HCT116 (cell line): ENCODE measurements at regions not wholly inside any gene's neighbourhood (a gene's known extent, or its start where the extent isn't known, plus 50 kb on each side); places are given as distances from the start of the nearest gene placed in this dataset.

Experiments
- ATAC-seq: fragments of 200-7000 bp; cut with Tn5 transposase; 2 replicates; pipeline ENCODE4 v1.9.1; 2020; ENCODE audit warnings: mild to moderate bottlenecking, moderate library complexity
- BruUV-seq: library from RNA; stranded (reverse); fragments of 400-500 nt; replicated peaks from 2 replicates; lab custom pipeline; 2021; lab: Mats Ljungman, UMichigan
- CTCF ChIA-PET: fragments of 300-600 bp; sonication (Branson Sonifier 250); formaldehyde crosslinking; loops from one replicate; lab custom pipeline; 2021; ENCODE audit warnings: antibody characterized with exemption; lab: Charles Lee
- POLR2A ChIA-PET: fragments of 300-600, 350-600 bp; sonication (Branson Sonifier 250); formaldehyde crosslinking; loops from one replicate; lab custom pipeline; 2021; ENCODE audit warnings: antibody characterized with exemption; lab: Charles Lee
- RAD21 ChIA-PET, 2 experiments: fragments of 300-600 bp; sonication (Branson Sonifier 250); formaldehyde crosslinking; loops; one replicate each; lab custom pipeline; 2023; ENCODE audit warnings: low total read pairs in 2 of 2; ENCODE audit not compliant: uncharacterized antibody in 2 of 2, unreplicated experiment in 2 of 2, low non-redundant PET in 1 of 2; lab: Charles Lee
- DNase-seq: peaks from one replicate; pipeline ENCODE4 v3.0.0-alpha.2; 2010; ENCODE audit warnings: low read depth, low spot score
- H2AFZ ChIP-seq: fragments of 200-600 bp; shearing (Covaris generic), sonication (generic); 2 replicates; pipeline ENCODE4 v1.6.1; 2017; ENCODE audit warnings: low read depth, mixed run types, mixed read lengths, antibody characterized with exemption, low read length; ENCODE audit not compliant: poor library complexity, severe bottlenecking
- H3K27ac ChIP-seq: 2 replicates; pipeline ENCODE4 v1.5.1; 2012; ENCODE audit warnings: low read depth, low read length
- H3K27me3 ChIP-seq: fragments of 200-600 bp; sonication (generic); 2 replicates; pipeline ENCODE4 v1.6.1; 2016; ENCODE audit warnings: mixed run types, low read length, mixed read lengths; ENCODE audit not compliant: insufficient read depth
- H3K36me3 ChIP-seq, 2 experiments: fragments of 200-500 bp in 1 of 2; fragments of 200-600 bp in 1 of 2; sonication (Bioruptor generic) in 1 of 2; sonication (generic) in 1 of 2; 2 replicates each; pipeline versions ENCODE4 v1.5.1 to v1.6.1; 2014 to 2016; ENCODE audit warnings: low read length in 2 of 2, inconsistent platforms in 1 of 2, mixed read lengths in 1 of 2, mixed run types in 1 of 2; ENCODE audit not compliant: insufficient read depth in 2 of 2, control insufficient read depth in 1 of 2
- H3K4me1 ChIP-seq, 2 experiments: fragments of 200-600 bp in 1 of 2; sonication (generic) in 1 of 2; 2 replicates each; pipeline versions ENCODE4 v1.5.1 to v1.6.1; 2012 to 2017; ENCODE audit warnings: low read length in 2 of 2, inconsistent platforms in 1 of 2, mild to moderate bottlenecking in 1 of 2, mixed read lengths in 1 of 2, mixed run types in 1 of 2, moderate library complexity in 1 of 2; ENCODE audit not compliant: insufficient read depth in 2 of 2, control insufficient read depth in 1 of 2
- H3K4me2 ChIP-seq: fragments of 200-600 bp; sonication (generic); 2 replicates; pipeline ENCODE4 v1.6.1; 2017; ENCODE audit warnings: mixed run types, low read length, mixed read lengths
- H3K4me3 ChIP-seq, 2 experiments: fragments of 200-600 bp in 1 of 2; sonication (generic) in 1 of 2; replicated peaks in 1 of 2; 2 replicates each; pipeline ENCODE4 v1.5.1; 2011 to 2016; ENCODE audit warnings: low read length in 2 of 2, control low read depth in 1 of 2, low read depth in 1 of 2, mild to moderate bottlenecking in 1 of 2, mixed read lengths in 1 of 2, mixed run types in 1 of 2
- H3K79me2 ChIP-seq: fragments of 200-600 bp; sonication (generic); 2 replicates; pipeline ENCODE4 v1.6.1; 2017; ENCODE audit warnings: mild to moderate bottlenecking, mixed run types, low read length, moderate library complexity, mixed read lengths; ENCODE audit not compliant: insufficient read depth
- H3K9ac ChIP-seq: fragments of 200-600 bp; sonication (generic); 2 replicates; pipeline ENCODE4 v1.6.1; 2016; ENCODE audit warnings: low read length, mixed read lengths
- H3K9me2 ChIP-seq: fragments of 200-600 bp; sonication (generic), shearing (Covaris generic); 2 replicates; pipeline ENCODE4 v1.6.1; 2017; ENCODE audit warnings: mixed run types, mild to moderate bottlenecking, moderate library complexity; ENCODE audit not compliant: insufficient read depth
- H3K9me3 ChIP-seq, 2 experiments: fragments of 200-500 bp in 1 of 2; fragments of 200-600 bp in 1 of 2; sonication (Bioruptor generic) in 1 of 2; sonication (generic) in 1 of 2; 2 replicates each; pipeline ENCODE4 v1.6.1; 2014 to 2017; ENCODE audit warnings: low read length in 2 of 2, mixed read lengths in 2 of 2, inconsistent platforms in 1 of 2, low read depth in 1 of 2, mild to moderate bottlenecking in 1 of 2, mixed run types in 1 of 2, moderate library complexity in 1 of 2; ENCODE audit not compliant: control insufficient read depth in 1 of 2, insufficient read depth in 1 of 2
- H4K20me1 ChIP-seq: fragments of 200-600 bp; sonication (generic), shearing (Covaris generic); 2 replicates; pipeline ENCODE4 v1.6.1; 2017; ENCODE audit warnings: mixed run types, mild to moderate bottlenecking, moderate library complexity; ENCODE audit not compliant: insufficient read depth
- CBX3 ChIP-seq: IDR thresholded peaks from 2 replicates; pipeline ENCODE4 v1.6.1; 2012; ENCODE audit warnings: low read depth
- CEBPB ChIP-seq: IDR thresholded peaks from 2 replicates; pipeline ENCODE4 v1.6.1; 2012; ENCODE audit warnings: low read depth
- EGR1 ChIP-seq: IDR thresholded peaks from 2 replicates; pipeline ENCODE4 v1.6.1; 2012; ENCODE audit warnings: low read depth
- ELF1 ChIP-seq: IDR thresholded peaks from 2 replicates; pipeline ENCODE4 v1.6.1; 2012; ENCODE audit warnings: low read depth, borderline replicate concordance
- EZH2phosphoT487 ChIP-seq: fragments of 200-600 bp; IDR thresholded peaks from 2 replicates; pipeline ENCODE4 v1.6.1; 2018; ENCODE audit warnings: antibody characterized with exemption, borderline replicate concordance
- JUND ChIP-seq: IDR thresholded peaks from 2 replicates; pipeline ENCODE4 v1.6.1; 2012
- POLR2A ChIP-seq: IDR thresholded peaks from 2 replicates; pipeline ENCODE4 v1.7.0; 2011; ENCODE audit warnings: borderline replicate concordance; ENCODE audit not compliant: insufficient read depth, insufficient read length; ENCODE audit errors: extremely low read depth
- POLR2AphosphoS5 ChIP-seq: IDR thresholded peaks from 2 replicates; pipeline ENCODE4 v1.6.1; 2011; ENCODE audit warnings: mild to moderate bottlenecking, low read depth, low read length, moderate library complexity
- SP1 ChIP-seq: IDR thresholded peaks from 2 replicates; pipeline ENCODE4 v1.6.1; 2012; ENCODE audit warnings: low read depth
- TCF7L2 ChIP-seq: IDR thresholded peaks from 2 replicates; pipeline ENCODE4 v1.7.0; 2011; ENCODE audit warnings: borderline replicate concordance, inconsistent platforms; ENCODE audit not compliant: insufficient read depth, insufficient read length; ENCODE audit errors: extremely low read depth
- YY1 ChIP-seq: IDR thresholded peaks from 2 replicates; pipeline ENCODE4 v1.6.1; 2011; ENCODE audit warnings: low read length, low read depth, moderate library complexity, mild to moderate bottlenecking; ENCODE audit not compliant: insufficient replicate concordance; ENCODE audit errors: extremely low read depth
- ZFX ChIP-seq: fragments of 450-650 bp; IDR thresholded peaks from 2 replicates; pipeline ENCODE4 v1.6.1; 2017
- ZNF274 ChIP-seq: fragments of 200-500 bp; sonication (Bioruptor generic); IDR thresholded peaks from 2 replicates; pipeline ENCODE4 v1.6.1; 2014; ENCODE audit warnings: mild to moderate bottlenecking, low read depth, low read length, inconsistent platforms
- intact Hi-C: fragments of 100-400 bp; cut with micrococcal nuclease; formaldehyde crosslinking; loops from 2 replicates; pipeline ENCODE4 v1.10.0; 2022
- TF ChIP-seq, protein P1 (sequence below): IDR thresholded peaks from 2 replicates; pipeline ENCODE4 v1.6.1; 2012
- TF ChIP-seq, protein P2 (sequence below): IDR thresholded peaks from 2 replicates; pipeline ENCODE4 v1.6.1; 2011; ENCODE audit warnings: mild to moderate bottlenecking, low read length, moderate library complexity; ENCODE audit not compliant: insufficient replicate concordance; ENCODE audit errors: extremely low read depth
- TF ChIP-seq, protein P3 (sequence below): IDR thresholded peaks from 2 replicates; pipeline ENCODE4 v1.6.1; 2012; ENCODE audit warnings: low read depth
- TF ChIP-seq, protein P4 (sequence below): IDR thresholded peaks from 2 replicates; pipeline ENCODE4 v1.6.1; 2012

DNA sequence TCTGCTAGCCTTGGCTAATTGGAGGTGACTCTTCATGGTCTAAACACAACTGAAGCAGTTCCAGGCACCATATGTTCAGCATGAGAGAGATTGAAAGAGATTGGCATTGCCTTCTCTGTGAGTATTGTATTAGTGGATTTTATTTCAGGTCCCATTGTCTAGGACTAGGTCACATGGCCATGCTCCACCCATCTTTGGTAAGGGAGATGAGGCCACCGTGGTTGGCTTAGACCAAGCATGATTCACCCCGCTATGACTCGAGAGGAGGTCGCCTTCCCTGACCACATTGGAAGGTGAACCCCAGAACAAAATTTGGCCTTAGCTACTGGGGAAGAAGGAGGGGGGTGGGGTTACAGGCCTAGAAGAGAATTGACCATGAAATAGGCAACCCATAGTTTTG lies 109.9 kb upstream of the BCOR start:
- Histone ChIP-seq H3K27me3 (no peaks in the 10 kb centered on the region), H3K4me3 (no peak overlapping the region), H3K79me2 (no peaks in the 10 kb centered on the region), H2AFZ (no peak overlapping the region), H3K9ac (no peak overlapping the region), H3K4me2 (no peak overlapping the region), H4K20me1 (no peaks in the 10 kb centered on the region), H3K4me1 (peaks cover 0 to 5% of the 10 kb centered on the region in 2 experiments; a peak in 1 of 4 replicates), H3K36me3 (no peaks in the 10 kb centered on the region), H3K9me3 (no peaks in the 10 kb centered on the region), H3K9me2 (no peaks in the 10 kb centered on the region), H3K27ac (no peak overlapping the region)
- ChIA-PET CTCF (no interaction called here), POLR2A (no interaction called here), RAD21 (no interaction called here)
- intact Hi-C loops, result no loop called here
- ATAC-seq (peak; percentile 70), DNase-seq (no peak)
- no peak for TF ChIP-seq JUND
- no peak for TF ChIP-seq ZNF274
- TF ChIP-seq EGR1, result no peak
- TF ChIP-seq, protein P1, sequence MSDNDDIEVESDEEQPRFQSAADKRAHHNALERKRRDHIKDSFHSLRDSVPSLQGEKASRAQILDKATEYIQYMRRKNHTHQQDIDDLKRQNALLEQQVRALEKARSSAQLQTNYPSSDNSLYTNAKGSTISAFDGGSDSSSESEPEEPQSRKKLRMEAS, result no peak
- TF ChIP-seq, protein P2, sequence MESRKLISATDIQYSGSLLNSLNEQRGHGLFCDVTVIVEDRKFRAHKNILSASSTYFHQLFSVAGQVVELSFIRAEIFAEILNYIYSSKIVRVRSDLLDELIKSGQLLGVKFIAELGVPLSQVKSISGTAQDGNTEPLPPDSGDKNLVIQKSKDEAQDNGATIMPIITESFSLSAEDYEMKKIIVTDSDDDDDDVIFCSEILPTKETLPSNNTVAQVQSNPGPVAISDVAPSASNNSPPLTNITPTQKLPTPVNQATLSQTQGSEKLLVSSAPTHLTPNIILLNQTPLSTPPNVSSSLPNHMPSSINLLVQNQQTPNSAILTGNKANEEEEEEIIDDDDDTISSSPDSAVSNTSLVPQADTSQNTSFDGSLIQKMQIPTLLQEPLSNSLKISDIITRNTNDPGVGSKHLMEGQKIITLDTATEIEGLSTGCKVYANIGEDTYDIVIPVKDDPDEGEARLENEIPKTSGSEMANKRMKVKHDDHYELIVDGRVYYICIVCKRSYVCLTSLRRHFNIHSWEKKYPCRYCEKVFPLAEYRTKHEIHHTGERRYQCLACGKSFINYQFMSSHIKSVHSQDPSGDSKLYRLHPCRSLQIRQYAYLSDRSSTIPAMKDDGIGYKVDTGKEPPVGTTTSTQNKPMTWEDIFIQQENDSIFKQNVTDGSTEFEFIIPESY, result no peak
- TF ChIP-seq SP1, result no peak
- TF ChIP-seq POLR2A, result no peak
- no peak for TF ChIP-seq CBX3
- TF ChIP-seq, protein P3, sequence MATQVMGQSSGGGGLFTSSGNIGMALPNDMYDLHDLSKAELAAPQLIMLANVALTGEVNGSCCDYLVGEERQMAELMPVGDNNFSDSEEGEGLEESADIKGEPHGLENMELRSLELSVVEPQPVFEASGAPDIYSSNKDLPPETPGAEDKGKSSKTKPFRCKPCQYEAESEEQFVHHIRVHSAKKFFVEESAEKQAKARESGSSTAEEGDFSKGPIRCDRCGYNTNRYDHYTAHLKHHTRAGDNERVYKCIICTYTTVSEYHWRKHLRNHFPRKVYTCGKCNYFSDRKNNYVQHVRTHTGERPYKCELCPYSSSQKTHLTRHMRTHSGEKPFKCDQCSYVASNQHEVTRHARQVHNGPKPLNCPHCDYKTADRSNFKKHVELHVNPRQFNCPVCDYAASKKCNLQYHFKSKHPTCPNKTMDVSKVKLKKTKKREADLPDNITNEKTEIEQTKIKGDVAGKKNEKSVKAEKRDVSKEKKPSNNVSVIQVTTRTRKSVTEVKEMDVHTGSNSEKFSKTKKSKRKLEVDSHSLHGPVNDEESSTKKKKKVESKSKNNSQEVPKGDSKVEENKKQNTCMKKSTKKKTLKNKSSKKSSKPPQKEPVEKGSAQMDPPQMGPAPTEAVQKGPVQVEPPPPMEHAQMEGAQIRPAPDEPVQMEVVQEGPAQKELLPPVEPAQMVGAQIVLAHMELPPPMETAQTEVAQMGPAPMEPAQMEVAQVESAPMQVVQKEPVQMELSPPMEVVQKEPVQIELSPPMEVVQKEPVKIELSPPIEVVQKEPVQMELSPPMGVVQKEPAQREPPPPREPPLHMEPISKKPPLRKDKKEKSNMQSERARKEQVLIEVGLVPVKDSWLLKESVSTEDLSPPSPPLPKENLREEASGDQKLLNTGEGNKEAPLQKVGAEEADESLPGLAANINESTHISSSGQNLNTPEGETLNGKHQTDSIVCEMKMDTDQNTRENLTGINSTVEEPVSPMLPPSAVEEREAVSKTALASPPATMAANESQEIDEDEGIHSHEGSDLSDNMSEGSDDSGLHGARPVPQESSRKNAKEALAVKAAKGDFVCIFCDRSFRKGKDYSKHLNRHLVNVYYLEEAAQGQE, result no peak
- TF ChIP-seq TCF7L2, result no peak
- TF ChIP-seq, protein P4, sequence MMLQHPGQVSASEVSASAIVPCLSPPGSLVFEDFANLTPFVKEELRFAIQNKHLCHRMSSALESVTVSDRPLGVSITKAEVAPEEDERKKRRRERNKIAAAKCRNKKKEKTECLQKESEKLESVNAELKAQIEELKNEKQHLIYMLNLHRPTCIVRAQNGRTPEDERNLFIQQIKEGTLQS, result no peak
- TF ChIP-seq EZH2phosphoT487, result no peak
- TF ChIP-seq CEBPB, result no peak
- no peak for TF ChIP-seq POLR2AphosphoS5
- no peak for TF ChIP-seq ZFX
- no peak for TF ChIP-seq ELF1
- TF ChIP-seq YY1, result no peak
- no TSS peak for BruUV-seq
